Mesenchymal stem cell (in vitro differentiated cells and primary cell): ENCODE measurements at regions not wholly inside any gene's neighbourhood (a gene's known extent, or its start where the extent isn't known, plus 50 kb on each side); places are given as distances from the start of the nearest gene placed in this dataset.

Experiments
- DNase-seq: peaks from one replicate; pipeline ENCODE4 v3.0.0-alpha.2; 2013
- H2AFZ ChIP-seq: one replicate; pipeline ENCODE4 v1.6.1; 2013; ENCODE audit warnings: low read depth, mild to moderate bottlenecking, control low read depth, inconsistent platforms, low read length, moderate library complexity
- H2AK5ac ChIP-seq: 2 replicates; pipeline ENCODE4 v1.6.1; 2013; ENCODE audit warnings: low read length, moderate library complexity, mild to moderate bottlenecking, inconsistent platforms; ENCODE audit not compliant: severe bottlenecking
- H2BK120ac ChIP-seq: one replicate; pipeline ENCODE4 v1.6.1; 2013; ENCODE audit warnings: low read depth, mild to moderate bottlenecking, inconsistent platforms, low read length, moderate library complexity
- H2BK12ac ChIP-seq, 2 experiments: one replicate each; pipeline ENCODE4 v1.6.1; 2013; ENCODE audit warnings: inconsistent platforms in 2 of 2, low read length in 2 of 2, mild to moderate bottlenecking in 2 of 2, moderate library complexity in 2 of 2, control low read depth in 1 of 2
- H2BK15ac ChIP-seq: one replicate; pipeline ENCODE4 v1.6.1; 2013; ENCODE audit warnings: mild to moderate bottlenecking, low read depth, inconsistent platforms; ENCODE audit not compliant: poor library complexity, severe bottlenecking
- H2BK5ac ChIP-seq: 2 replicates; pipeline ENCODE4 v1.6.1; 2013; ENCODE audit warnings: low read depth, mild to moderate bottlenecking, low read length, control low read depth, inconsistent platforms; ENCODE audit not compliant: poor library complexity, severe bottlenecking
- H3K14ac ChIP-seq, 2 experiments: one replicate each; pipeline ENCODE4 v1.6.1; 2013; ENCODE audit warnings: inconsistent platforms in 2 of 2, low read length in 2 of 2, control low read depth in 1 of 2, mild to moderate bottlenecking in 1 of 2, moderate library complexity in 1 of 2
- H3K18ac ChIP-seq, 2 experiments: one replicate each; pipeline ENCODE4 v1.6.1; 2013; ENCODE audit warnings: inconsistent platforms in 2 of 2, low read length in 2 of 2, control low read depth in 1 of 2, low read depth in 1 of 2, mild to moderate bottlenecking in 1 of 2
- H3K23ac ChIP-seq, 2 experiments: one replicate each; pipeline ENCODE4 v1.6.1; 2013; ENCODE audit warnings: inconsistent platforms in 2 of 2, low read length in 2 of 2, mild to moderate bottlenecking in 2 of 2, moderate library complexity in 2 of 2, control low read depth in 1 of 2
- H3K27ac ChIP-seq: 2 replicates; pipeline ENCODE4 v1.5.1; 2013; ENCODE audit warnings: mild to moderate bottlenecking, moderate library complexity, low read length, control low read depth, inconsistent platforms; ENCODE audit not compliant: poor library complexity, severe bottlenecking
- H3K27me3 ChIP-seq, 2 experiments: 2 replicates each; pipeline versions ENCODE4 v1.6.1 to v1.7.0; 2013; ENCODE audit warnings: low read length in 2 of 2, mild to moderate bottlenecking in 2 of 2, moderate library complexity in 2 of 2, control low read depth in 1 of 2, inconsistent platforms in 1 of 2; ENCODE audit not compliant: control insufficient read depth in 1 of 2, insufficient read depth in 1 of 2
- H3K36me3 ChIP-seq, 2 experiments: 2 replicates each; pipeline versions ENCODE4 v1.6.1 to v1.7.0; 2013; ENCODE audit warnings: low read length in 2 of 2, control low read depth in 1 of 2, inconsistent platforms in 1 of 2, low read depth in 1 of 2, mild to moderate bottlenecking in 1 of 2; ENCODE audit not compliant: insufficient read depth in 2 of 2, control insufficient read depth in 1 of 2
- H3K4ac ChIP-seq, 2 experiments: one replicate each; pipeline ENCODE4 v1.6.1; 2013; ENCODE audit warnings: inconsistent platforms in 2 of 2, low read length in 2 of 2, mild to moderate bottlenecking in 2 of 2, moderate library complexity in 2 of 2, control low read depth in 1 of 2, low read depth in 1 of 2
- H3K4me1 ChIP-seq: 2 replicates; pipeline ENCODE4 v1.6.1; 2013; ENCODE audit warnings: low read depth, low read length, control low read depth; ENCODE audit not compliant: control insufficient read depth, insufficient read depth
- H3K4me2 ChIP-seq: 2 replicates; pipeline ENCODE4 v1.6.1; 2013; ENCODE audit warnings: low read length, mild to moderate bottlenecking, inconsistent platforms; ENCODE audit not compliant: poor library complexity, severe bottlenecking
- H3K4me3 ChIP-seq, 2 experiments: 2 replicates each; pipeline versions ENCODE4 v1.5.1 to v1.7.0; 2013; ENCODE audit warnings: low read length in 2 of 2, mild to moderate bottlenecking in 2 of 2, control low read depth in 1 of 2, low read depth in 1 of 2; ENCODE audit not compliant: insufficient read depth in 1 of 2
- H3K79me1 ChIP-seq: replicated peaks from 2 replicates; pipeline ENCODE4 v1.6.1; 2013; ENCODE audit warnings: mild to moderate bottlenecking, control low read depth, low read length, inconsistent platforms; ENCODE audit not compliant: poor library complexity, severe bottlenecking
- H3K9ac ChIP-seq: 2 replicates; pipeline ENCODE4 v1.7.0; 2013; ENCODE audit warnings: mild to moderate bottlenecking, low read length, moderate library complexity
- H3K9me3 ChIP-seq: 2 replicates; pipeline ENCODE4 v1.7.0; 2013; ENCODE audit warnings: mild to moderate bottlenecking, low read length; ENCODE audit not compliant: control insufficient read depth
- H4K8ac ChIP-seq: one replicate; pipeline ENCODE4 v1.6.1; 2013; ENCODE audit warnings: inconsistent platforms, mild to moderate bottlenecking, low read length, moderate library complexity
- H4K91ac ChIP-seq: one replicate; pipeline ENCODE4 v1.6.1; 2013; ENCODE audit warnings: mild to moderate bottlenecking, low read length, inconsistent platforms
- WGBS: methylation state at CpG from one replicate; pipeline ENCODE4 v1.1.7; 2013; ENCODE audit warnings: mixed read lengths; 5-methylcytosine and 5-hydroxymethylcytosine counted together

GRCh38 chr21:35852820-35853219 lies 207.5 kb downstream of the SETD4 start:
- WGBS: 100% methylated on average over 2 of the region's 2 CpGs
- no peak overlapping the region for H4K8ac ChIP-seq
- no peak overlapping the region for H3K18ac ChIP-seq

GRCh38 chr21:35850542-35851103 lies 209.7 kb downstream of the SETD4 start:
- Histone ChIP-seq H3K27ac (no peak overlapping the region), H4K8ac (no peak overlapping the region), H3K4me2 (no peak overlapping the region), H4K91ac (no peak overlapping the region), H3K27me3 (peaks cover 0 to 28% of the 10 kb centered on the region in 2 experiments), H2AFZ (no peak overlapping the region), H3K4me1 (no peaks in the 10 kb centered on the region), H3K14ac (no peak overlapping the region), H2BK15ac (no peak overlapping the region), H3K9me3 (no peaks in the 10 kb centered on the region), H3K9ac (peak overlapping the region; percentile 79), H3K79me1 (no peaks in the 10 kb centered on the region), H3K36me3 (no peaks in the 10 kb centered on the region), H2AK5ac (no peak overlapping the region), H2BK12ac (peak overlapping the region in 1 of 2 experiments; percentile 31), H3K18ac (no peak overlapping the region), H2BK5ac (no peak overlapping the region), H3K4me3 (peak overlapping the region in 1 of 2 experiments; percentile 60), H3K4ac (no peak overlapping the region), H2BK120ac (no peak overlapping the region), H3K23ac (no peak overlapping the region)
- WGBS: 86% methylated on average over 8 of the region's 9 CpGs
- DNase-seq: no peak

More at GRCh38 chr21:35852820-35853219, 207.5 kb downstream of the SETD4 start:
- H2BK12ac ChIP-seq: no peak overlapping the region
- H2AK5ac ChIP-seq: no peak overlapping the region
- H3K4me2 ChIP-seq: no peak overlapping the region
- H3K79me1 ChIP-seq: no peaks in the 10 kb centered on the region
- no peak overlapping the region for H2AFZ ChIP-seq
- no peak overlapping the region for H2BK120ac ChIP-seq
- no peak overlapping the region for H2BK5ac ChIP-seq
- no peaks in the 10 kb centered on the region for H3K36me3 ChIP-seq
- H3K4me3 ChIP-seq: no peak overlapping the region
- no peak overlapping the region for H2BK15ac ChIP-seq
- no peak overlapping the region for H3K23ac ChIP-seq
- H4K91ac ChIP-seq: no peak overlapping the region
- H3K14ac ChIP-seq: no peak overlapping the region
- DNase-seq: no peak
- H3K27ac ChIP-seq: no peak overlapping the region
- peaks cover 0 to 19% of the 10 kb centered on the region in 2 experiments for H3K27me3 ChIP-seq
- peak overlapping the region; percentile 55 for H3K9ac ChIP-seq
- no peaks in the 10 kb centered on the region for H3K4me1 ChIP-seq
- no peak overlapping the region for H3K4ac ChIP-seq
- no peaks in the 10 kb centered on the region for H3K9me3 ChIP-seq

GRCh38 chr21:35850029-35850428 lies 210.3 kb downstream of the SETD4 start:
- Histone ChIP-seq H3K14ac (no peak overlapping the region), H3K23ac (no peak overlapping the region), H3K79me1 (no peaks in the 10 kb centered on the region), H4K8ac (no peak overlapping the region), H3K9me3 (no peaks in the 10 kb centered on the region), H3K18ac (no peak overlapping the region), H3K4me2 (no peak overlapping the region), H3K27ac (no peak overlapping the region), H2BK5ac (no peak overlapping the region), H3K9ac (peak overlapping the region; percentile 79), H2BK12ac (no peak overlapping the region), H2BK15ac (no peak overlapping the region), H2AFZ (no peak overlapping the region), H3K4me1 (no peaks in the 10 kb centered on the region), H2BK120ac (no peak overlapping the region), H3K4ac (no peak overlapping the region), H3K36me3 (no peaks in the 10 kb centered on the region), H3K27me3 (peaks cover 0 to 30% of the 10 kb centered on the region in 2 experiments), H2AK5ac (no peak overlapping the region), H4K91ac (no peak overlapping the region), H3K4me3 (peak overlapping the region in 1 of 2 experiments; percentile 60)
- WGBS: 54% methylated on average over 2 of the region's 5 CpGs
- peak; percentile 50 for DNase-seq

GRCh38 chr21:35849144-35849543 lies 211.2 kb downstream of the SETD4 start:
- Histone ChIP-seq H3K14ac (no peak overlapping the region), H2AFZ (no peak overlapping the region), H3K27ac (no peak overlapping the region), H2BK12ac (no peak overlapping the region), H3K18ac (no peak overlapping the region), H3K23ac (no peak overlapping the region), H3K79me1 (no peaks in the 10 kb centered on the region), H3K4me3 (no peak overlapping the region), H3K9ac (peak overlapping the region; percentile 79), H2AK5ac (no peak overlapping the region), H3K9me3 (no peaks in the 10 kb centered on the region), H3K4ac (no peak overlapping the region), H3K27me3 (peaks cover 0 to 34% of the 10 kb centered on the region in 2 experiments), H2BK120ac (no peak overlapping the region), H2BK15ac (no peak overlapping the region), H4K8ac (no peak overlapping the region), H4K91ac (no peak overlapping the region), H3K36me3 (no peaks in the 10 kb centered on the region), H3K4me1 (no peaks in the 10 kb centered on the region), H3K4me2 (no peak overlapping the region), H2BK5ac (no peak overlapping the region)
- DNase-seq: no peak
- WGBS: 100% methylated on average over 3 of the region's 4 CpGs
